NCI-H82 treated with DMSO at 0.1 percent for 48 hours (cell line): ENCODE measurements at regions not wholly inside any gene's neighbourhood (a gene's known extent, or its start where the extent isn't known, plus 50 kb on each side); places are given as distances from the start of the nearest gene placed in this dataset.
"Not testable (repeated sequence)": the region's sequence is repeated elsewhere in the genome, so short reads cannot be mapped to it uniquely, and the experiment has no call there.

Experiments used
- DNase-seq: peaks from one replicate; lab custom pipeline; 2025; ENCODE audit not compliant: unreplicated experiment; lab: John Stamatoyannopoulos, UW

- DNase-seq: no peak
These were observed 149.3 kb upstream of the RBPJ start for GRCh38 chr4:26171501-26171900.

DNA sequence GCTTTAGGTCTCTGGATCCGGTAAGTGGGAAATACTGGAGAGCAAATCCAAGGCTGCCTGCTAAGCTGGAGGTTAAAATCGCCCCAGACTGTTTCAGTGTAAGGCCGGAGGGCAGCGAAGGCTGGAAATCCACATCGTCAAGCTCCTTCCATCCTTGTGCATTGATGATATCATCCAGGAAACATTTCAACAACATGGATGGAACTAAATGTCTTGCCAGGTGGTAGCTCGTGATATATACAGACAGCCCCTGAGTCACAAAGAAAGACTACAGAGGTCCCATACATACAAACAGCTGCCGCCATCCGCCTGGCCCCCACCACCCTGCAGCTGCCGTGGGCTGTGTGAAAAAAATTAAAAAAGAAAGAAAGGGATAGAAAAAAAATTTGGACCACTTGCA, 148.9 kb upstream of the RBPJ start:
- DNase-seq: no peak

DNA sequence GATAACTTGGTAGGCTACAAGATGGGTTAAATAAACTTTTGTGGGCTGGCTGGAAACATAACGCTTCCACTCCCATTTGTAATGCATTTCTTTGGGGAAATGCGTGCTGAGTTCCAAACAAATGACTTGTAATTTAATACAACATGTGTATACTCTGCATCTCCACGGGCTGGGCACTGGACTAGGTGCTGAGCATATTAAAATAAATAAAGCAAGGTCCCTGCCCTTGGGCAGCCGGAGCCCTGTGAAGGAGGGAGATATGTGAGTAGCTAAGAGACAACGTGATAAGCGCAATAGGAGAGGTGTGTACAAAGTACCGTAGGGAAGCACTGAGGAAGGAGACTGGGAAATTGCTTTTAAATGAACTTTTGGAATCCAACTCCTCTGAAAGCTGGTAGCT, 147.2 kb upstream of the RBPJ start:
- DNase-seq: no peak

GRCh38 chr4:26174027-26174426, 146.8 kb upstream of the RBPJ start:
- no peak for DNase-seq

DNA sequence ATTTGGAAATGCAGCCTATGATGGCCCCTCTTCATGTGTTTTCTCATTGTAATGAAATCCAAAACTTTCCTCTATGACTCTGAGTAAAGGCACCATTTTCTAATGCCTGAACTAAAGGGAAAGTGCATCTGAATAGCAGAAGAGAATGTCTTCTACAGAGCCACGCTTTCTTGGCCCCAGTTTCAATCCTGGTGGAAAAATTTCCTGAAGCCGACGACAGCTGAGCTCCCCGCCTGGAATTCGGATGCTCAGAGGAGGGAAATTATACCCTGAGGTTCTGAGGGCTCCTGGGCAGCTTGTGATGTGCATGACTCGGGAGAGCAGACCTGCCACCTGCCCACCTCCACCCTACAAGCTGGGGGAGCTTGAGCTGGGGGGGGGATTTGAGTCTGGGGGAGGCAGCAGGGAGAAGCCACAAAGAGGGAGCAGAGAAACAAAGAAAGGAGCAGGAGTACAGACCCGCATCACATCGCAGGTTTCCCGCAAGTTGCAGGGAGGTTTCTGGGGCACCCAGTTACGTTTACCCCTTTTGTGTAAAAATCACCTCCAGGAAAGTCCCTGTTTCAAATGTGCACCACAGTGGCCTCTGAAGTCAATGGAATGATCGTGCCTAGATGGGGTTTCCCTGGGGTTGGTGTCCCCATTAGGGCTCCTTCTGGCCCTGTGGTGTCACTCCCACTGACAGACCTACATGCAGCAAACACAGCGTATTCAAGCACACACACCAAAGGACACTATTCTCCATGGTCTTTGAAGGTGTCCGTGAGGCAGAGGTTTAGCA, 145.6 kb upstream of the RBPJ start:
- DNase-seq: no peak

GRCh38 chr4:26175905-26176470, 144.8 kb upstream of the RBPJ start:
- DNase-seq: no peak

DNA sequence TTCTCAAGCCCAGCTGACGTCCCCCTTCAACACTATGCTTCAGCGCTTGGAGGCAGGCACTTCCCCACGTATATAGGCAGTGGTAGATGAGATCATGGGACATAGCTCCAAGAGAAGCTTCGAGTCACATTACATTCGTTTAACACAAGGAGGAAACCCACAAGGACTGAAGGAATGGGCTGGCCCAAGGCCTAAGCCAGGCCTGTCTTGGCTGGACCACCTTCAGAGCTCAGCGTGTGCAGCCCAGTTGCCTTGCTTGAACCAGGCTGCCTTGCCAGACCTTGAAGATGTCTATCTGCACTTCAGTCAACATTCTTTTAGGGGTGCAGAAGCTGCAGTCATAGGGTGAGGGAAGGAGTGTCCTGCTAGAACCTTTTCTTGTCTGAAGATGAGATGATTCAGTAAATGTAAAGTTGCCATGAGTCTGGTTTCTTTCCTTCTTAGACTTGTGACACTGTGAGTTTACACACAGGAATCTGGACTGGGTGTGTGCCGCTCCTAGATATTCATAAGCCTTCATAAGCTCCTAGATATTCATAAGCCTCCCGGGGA, 144.1 kb upstream of the RBPJ start:
- DNase-seq: no peak

GRCh38 chr4:26178854-26179253, 142.0 kb upstream of the RBPJ start:
- no peak for DNase-seq

- no peak for DNase-seq
These were observed 141.5 kb upstream of the RBPJ start for GRCh38 chr4:26179316-26179760.

DNA sequence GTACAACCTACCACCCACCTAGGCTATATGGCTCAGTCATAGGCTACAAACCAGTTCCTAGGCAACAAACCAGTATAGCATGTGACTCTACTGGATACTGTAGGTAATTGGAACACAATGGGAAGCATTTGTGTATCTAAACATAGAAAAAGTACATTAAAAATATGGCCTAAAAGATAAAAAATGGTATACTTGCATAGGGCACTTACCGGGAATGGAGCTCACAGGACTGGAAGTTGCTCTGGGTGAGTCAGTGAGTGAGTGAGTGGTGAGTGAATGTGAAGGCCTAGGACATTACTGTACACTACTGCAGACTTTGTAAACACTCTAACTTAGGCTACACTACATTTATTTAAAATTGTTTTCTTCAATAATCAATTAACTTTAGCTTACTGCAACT, 139.2 kb upstream of the RBPJ start:
- no peak for DNase-seq

DNA sequence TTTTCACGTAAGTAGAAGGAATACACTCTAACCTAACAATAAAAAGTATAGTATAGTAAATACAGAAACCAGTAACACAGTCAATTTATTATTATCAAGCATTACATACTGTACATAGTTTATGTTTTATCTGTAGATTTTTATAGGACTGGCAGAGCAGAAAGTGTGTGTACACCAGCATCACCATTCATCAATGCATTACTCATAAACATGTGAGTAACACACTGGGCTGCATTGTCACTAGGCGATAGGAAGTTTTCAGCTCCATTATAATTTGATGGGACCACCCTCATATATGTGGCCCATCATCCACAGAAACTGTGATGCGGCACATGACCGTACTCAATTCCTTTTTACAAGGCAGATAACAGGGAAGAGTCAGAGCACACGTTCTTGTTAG, 137.8 kb upstream of the RBPJ start:
- no peak for DNase-seq

- no peak for DNase-seq
These were observed 135.4 kb upstream of the RBPJ start for GRCh38 chr4:26185436-26185835.

DNA sequence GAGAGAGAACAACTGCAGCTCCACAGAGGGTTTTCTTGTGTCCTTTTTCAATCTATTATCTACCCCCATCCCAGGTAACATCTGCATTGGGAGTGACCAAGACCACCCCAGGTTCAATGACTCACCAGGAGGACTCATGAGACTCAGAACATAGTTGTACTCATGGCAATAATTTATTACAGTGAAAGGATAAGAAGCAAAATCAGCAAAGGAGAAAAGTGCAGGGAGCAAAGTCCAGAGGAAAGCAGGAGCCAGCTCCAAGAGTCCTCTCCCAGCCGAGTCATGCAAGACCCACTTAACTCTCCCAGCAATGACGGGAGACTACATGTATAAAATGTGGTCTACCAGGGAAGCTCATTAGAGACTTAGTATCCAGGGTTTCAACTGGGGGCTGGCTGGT, 129.5 kb upstream of the RBPJ start:
- DNase-seq: no peak

DNA sequence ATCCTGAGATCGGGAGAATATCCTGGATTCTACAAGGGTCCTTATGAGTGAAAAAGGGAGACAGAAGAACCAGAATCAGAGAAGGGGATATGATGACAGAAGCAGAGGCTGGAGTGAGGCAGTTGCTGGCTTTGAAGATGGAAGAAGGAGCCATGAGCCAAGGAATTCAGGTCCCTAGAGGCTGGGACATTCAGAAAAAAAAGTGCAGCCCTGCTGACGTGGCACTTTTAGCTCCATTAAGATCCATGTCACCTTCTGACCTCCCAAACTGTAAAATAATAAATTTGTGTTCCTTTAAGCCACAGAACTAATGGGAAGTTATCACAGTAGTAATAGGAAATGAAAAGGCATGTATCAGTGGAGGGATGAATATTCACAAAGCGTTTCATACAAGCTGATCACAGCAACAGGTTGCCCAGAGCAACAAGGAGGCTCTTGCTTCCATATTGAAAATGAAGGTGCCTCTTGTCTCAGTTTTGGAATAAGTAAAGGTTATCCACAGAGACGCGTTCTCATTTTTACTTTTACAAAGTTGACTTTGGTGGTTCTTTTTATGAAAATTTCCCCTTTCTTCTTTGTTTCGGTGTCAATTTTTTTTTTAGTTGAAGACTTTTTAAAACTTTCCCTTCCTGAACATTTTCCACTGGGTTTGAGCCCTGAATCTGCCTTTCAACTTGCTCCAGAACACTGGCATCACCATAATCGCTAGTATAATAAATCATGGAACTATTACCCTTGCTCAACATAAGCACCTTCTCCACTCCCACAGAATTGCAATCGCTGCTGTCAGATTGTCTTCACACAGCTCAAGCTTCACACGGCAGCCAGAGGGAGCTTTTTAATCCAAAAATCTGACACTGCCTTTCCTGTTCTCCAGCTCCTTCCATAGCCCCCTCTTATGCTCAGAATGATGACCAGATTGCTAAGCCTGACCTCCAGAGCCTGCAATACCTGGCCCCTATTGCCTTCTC, 127.6 kb upstream of the RBPJ start:
- no peak for DNase-seq

DNA sequence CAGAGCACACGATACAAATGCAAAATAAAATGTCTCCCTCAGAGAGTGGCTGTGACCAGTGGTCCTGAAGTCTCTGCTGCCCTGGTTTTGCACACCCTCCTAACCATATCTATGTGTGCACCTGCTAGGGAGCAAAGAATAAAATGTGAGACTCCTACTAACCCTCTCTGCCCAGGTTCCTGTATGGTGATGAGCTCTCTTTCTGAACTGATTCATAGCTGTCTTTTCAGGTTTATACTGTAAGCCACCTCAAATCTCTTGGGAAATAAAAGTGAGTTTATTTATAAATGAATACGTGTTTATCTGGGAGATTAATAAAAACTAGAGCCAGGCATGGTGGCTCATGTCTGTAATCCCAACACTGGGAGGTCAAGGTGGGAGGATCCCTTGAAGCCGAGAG, 126.0 kb upstream of the RBPJ start:
- no peak for DNase-seq

- no peak for DNase-seq
These were observed 124.2 kb upstream of the RBPJ start for GRCh38 chr4:26196567-26196966.

GRCh38 chr4:26197018-26197779, 123.6 kb upstream of the RBPJ start:
- no peak for DNase-seq

DNA sequence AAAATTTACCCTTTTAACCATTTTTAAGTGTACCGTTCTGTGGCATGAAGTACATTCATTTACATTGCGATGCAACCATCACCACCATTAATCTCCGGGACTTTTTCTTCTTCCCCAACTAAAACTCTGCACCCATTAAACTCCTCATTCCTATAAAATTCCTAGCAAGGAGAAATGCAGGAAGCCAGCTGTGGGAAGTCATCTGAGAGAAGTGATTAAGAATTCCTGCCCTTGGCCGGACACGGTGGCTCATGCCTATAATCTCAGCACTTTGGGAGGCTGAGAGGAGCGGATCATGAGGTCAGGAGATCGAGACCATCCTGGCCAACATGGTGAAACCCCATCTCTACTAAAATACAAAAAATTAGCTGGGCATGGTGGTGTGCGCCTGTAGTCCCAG, 121.9 kb upstream of the RBPJ start:
- DNase-seq: not testable (repeated sequence)

DNA sequence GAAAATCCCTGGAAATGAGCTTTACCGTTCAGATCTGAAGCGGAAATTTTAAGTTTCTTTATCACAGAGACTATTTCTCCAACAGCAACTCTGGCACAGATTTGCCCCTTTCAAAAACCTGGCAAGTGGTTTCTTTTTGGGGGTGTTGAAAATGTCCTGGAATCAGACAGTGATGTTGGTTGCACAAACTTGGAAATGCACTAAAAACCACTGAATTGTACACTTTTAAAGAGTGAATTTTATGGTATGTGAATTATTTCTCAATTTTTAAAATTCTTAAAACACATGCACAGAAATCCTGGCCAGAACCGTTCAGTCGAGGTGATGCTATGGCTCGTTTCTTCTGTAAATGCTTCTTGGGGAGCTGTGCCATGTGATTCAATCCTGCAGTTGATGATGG, 121.2 kb upstream of the RBPJ start:
- DNase-seq: no peak

DNA sequence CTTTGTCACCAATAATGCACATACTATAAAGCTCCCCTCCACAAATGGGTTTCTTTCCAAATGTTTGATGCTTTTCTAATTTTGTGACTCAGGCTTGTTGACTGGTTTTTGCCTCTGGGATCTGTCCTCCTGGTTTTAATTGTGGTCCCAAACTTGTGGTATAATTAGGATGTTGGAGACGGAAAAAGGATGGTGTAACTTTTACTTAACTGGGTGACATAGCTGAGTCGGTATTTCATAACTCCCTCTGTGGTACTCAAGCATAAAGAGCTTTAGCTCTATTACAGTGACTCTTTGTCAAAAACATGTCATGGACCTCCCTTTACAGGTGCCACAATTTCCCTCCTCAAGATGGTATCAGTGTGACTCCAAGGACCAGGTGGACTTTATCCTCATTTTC, 119.7 kb upstream of the RBPJ start:
- no peak for DNase-seq
